NOMO-1 treated with dmso at 0.1 percent for 144 hours (cell line): ENCODE measurements at regions not wholly inside any gene's neighbourhood (a gene's known extent, or its start where the extent isn't known, plus 50 kb on each side); places are given as distances from the start of the nearest gene placed in this dataset.

Experiments used
- DNase-seq: peaks from one replicate; lab custom pipeline; 2025; ENCODE audit not compliant: unreplicated experiment; lab: John Stamatoyannopoulos, UW

DNA sequence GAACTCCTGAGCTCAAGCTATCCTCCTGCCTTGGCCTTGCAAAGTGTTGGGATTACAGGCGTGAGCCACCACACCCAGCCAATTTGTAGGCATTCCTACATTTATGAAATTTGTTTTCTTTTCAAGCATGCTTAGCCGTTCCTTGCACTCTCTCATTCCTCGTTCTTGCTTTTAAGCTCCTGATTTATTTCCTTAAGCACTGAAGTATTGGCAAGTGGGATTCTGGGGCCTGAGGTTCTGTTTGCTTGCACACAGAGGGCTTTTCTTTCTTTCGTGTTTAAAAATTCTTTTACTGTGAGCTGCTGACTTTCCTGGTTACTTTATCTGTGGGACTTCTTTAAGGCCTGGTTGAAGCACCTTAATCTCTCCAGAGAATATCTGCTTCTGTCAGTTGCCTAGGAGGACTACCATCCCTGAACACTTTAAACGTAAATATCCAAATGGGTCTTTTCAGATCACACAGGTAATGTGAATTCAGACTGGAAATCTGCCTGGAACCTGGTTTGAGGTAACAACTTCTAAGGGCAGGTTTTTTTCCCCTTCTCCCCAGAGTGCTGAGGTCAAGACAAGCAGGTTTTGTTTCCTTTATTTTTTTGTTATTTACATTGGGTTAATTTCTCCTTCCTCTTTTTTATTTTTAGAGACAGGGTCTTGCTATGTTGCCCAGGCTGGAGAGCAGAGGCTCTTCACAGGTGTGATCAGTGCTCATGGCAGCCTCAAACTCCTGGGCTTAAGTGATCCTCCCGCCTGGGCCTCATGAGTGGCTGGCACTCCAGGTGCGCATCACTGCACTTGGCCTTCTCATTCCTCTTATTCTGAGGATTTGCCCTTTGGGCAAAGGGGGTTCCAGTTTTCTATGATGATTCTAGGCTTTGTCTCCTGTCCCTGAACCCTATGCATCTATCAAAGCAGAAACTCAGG is 102.9 kb downstream of the PFKFB3 start:
- DNase-seq = no peak

DNA sequence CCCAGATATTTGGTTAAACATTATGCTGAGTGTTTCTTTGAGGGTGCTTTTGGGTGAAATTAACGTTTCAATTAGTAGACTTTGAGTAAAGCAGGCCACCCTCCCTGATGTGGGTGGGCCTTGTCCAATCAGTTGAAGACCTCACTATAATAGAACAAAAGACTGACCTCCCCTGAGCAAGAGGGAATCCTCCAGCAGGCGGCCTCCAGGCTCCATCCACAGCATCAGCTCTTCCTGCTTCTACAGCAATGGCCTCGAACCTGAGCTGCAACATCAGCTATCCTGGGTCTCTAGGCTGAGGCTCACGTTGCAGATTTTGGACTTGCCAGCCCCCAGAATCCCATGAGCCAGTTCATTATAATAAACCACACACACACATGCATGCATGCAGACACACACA is 104.2 kb downstream of the PFKFB3 start:
- no peak for DNase-seq

DNA sequence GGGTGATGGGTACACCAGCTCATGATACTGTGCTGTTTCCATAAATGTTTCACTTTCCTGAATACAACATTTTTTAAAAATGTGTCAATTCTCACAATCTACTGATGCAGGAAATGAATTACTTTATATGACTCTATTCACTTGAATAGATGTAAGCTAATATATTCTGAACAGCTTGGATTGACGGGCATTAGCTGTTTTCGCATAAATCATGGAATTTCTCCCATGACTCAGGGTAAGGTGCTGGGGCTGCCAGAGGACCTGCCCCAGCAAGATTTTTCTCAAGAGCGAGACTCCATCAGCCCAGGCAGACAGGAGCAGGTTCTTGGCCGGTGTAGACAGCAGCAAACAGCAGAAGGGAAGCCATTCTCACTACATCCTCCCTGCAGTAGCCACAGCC is 107.1 kb downstream of the PFKFB3 start:
- DNase-seq = no peak

DNA sequence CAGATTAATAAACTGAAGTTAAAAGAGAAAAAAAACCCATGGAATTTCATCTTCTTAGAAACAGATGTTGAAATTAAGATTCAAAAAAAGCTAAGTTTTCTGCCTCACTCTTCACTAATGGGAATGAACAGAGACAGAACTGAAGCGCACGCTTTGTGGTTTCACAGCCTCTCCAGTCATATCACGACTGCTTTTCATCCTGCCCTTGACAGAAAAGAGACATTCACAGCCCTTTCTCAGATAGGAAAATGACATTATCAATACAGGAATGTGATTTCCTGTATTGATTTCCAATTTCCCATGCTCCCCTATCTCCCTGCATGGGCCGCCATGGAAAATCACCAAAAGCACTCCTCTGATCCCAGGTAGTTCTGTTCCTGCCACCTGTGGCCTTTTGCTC is 108.2 kb downstream of the PFKFB3 start:
- no peak for DNase-seq

DNA sequence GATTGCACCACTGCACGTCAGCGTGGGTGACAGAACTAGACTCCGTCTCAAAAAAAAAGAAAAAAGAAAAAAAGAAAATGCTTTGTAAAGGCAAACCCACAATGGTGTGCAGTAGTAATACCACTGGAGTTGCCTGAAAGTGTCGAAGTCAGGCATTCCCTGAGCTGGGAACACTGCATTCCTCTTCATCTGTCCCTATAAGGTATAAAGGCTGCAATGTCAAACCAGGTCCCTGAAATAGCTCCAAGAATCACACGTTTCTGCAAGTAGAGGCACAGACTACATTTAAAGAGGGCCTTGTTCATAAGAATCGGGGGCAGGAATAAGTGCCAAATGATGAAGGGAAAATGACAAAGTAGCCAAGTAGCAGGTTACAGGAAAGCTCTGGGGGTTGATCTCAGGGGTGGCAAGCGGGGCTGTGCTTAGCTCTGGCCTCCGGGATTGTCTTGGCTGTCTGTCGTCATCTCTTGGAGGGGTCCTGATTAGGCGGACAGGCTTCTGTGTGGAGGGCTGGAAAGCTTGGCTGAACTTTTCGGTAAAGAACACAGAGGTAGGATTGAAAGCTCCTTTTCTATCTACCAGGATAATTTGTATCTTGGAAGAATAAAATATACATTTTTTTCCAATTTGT is 109.1 kb downstream of the PFKFB3 start:
- no peak for DNase-seq

DNA sequence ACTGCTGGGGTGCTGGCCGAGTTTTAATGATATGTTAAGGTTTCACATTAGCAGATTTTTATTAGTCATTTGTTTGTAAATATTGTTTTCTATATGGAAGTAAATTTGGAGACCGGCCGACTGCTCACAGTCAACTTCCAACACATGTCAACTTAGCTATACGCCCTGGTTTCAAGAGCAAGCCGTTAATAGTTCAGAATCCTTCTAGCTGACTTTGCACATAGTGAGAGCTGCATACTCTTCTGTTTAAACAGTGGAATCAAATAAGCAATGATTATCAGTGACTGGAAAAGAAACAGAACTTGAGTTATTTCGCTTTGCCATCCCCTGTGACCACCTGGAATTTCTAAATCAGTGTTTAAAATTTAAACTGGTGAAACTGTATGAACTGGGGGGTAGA is 109.9 kb downstream of the PFKFB3 start:
- no peak for DNase-seq

DNA sequence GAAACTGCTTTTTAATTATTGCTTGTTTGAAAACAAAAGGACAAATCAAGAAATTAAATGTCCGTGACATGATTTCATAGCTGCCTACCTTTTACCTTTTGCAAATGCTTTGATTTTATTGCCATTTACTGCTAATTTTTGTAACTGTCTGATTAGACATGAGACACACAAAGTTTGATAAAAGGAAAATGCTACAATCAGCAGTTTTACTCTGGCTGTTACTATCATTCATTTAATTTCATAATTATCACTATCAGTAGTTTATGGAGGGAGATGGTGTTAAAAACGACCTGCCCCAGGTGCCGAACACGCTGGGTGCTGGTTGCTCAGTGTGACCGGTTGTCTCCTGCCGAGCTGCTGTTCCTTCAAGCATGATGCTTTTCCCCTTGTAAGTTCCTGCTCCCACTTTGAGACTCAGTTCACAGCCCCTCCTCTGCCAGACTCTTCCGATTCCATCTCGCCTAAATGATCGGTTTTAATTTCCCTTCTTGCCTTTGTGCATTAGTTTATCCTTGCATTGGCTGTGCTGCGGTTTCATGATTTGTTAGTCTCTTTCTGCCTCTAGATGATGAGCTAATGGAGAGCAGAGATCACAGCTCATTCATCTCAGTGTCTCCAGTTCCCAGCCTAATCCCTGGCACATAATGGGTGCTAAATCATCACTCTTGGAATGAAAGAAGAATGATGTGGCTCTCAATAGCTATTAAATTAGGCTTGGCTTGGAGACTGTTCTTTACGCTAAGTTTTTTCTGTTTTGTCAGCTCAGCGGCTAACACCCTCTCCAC is 110.6 kb downstream of the PFKFB3 start:
- no peak for DNase-seq

DNA sequence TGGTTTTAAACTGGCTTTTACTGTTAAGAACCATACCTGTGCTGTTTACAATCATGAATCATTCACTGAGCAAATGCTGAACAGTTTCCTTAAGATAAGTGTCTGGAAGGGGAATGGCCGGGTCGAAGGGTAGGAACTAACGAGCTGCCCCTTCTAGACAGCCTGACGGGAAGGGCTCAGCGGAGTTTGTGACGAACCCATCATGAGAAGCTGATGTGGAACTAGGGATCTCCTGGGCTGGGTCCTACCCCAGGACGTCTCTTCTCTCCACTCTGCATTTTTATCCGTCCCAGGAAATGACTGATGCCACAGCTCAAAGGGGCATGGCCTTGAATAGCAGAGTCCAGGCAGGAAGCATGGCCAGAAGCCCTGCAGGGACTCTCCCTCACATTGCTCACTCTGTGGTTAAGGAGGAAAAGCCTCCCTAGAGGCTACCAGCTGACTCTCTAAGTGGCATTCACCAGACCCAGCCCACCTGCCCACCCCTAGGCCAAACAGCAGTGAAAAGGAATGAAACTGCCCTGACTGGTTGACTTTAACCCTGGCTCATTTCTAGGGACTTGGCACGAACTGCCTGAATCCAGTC is 112.0 kb downstream of the PFKFB3 start:
- no peak for DNase-seq

DNA sequence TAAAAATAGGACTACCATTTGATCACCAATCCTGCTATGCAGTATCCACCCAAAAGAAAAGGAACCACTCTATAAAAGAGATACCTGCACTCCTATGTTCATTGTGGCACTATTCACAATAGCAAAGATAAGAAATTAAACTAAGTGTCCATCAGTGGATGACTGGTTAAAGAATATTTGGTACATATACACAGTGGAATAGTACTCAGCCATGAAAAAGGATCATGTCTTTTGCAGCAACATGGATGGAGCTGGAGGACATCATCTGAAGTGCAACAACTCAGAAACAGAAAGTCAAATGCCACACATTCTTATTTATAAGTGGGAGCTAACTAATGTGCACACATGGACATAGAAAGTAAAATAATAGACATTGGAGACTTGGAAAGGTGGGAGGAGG is 116.4 kb downstream of the PFKFB3 start:
- no peak for DNase-seq

DNA sequence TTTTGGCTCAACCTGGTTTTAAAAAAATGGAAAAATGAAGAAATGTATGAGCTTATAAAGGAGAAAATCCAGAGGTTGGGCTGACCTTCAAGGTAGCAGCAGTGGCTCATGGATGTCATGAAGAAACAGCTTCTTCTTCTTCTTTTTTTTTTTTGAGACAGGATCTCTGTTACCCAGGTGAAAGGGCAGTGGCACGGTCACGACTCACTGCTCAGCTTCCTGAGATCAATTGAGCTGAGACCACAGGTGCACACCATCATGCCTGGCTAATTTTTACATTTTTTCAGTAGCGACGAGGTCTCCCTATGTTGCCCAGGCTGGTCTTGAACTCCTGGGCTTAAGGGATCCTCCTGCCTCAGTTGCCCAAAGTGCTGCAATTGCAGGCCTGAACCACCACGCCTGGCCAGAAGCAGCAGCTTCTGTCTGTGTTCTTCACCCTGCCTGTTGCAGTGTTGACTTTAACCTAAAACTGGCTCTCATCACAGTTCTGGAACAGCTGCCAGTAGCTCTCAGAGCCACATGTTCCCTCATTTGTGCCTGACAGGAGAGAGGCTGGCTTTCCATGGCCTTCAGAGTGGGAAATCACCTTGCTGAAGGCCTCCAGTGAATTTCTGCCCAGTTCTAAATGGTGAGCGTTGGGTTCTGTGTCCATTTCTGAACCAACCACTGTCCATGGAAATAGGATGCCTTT is 117.7 kb downstream of the PFKFB3 start:
- no peak for DNase-seq

DNA sequence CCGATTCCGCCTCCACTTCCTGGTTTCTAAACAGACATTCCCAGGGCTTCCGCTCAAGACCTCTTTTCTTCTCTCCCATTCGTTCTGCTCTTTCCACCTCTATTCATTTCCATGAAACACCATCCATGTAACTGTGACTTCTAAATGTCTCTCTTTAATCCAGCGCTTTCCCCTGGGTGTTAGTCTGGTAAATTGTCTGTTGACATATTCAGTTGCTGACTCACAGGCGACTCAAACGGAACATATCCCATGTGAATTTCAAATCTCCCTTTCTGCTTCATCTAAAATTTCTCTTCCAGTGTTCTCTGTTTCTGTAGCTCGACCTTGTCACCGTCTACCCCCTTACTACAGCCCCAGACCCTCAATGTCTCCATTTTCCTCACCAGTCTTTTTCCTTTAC is 119.1 kb downstream of the PFKFB3 start:
- no peak for DNase-seq

DNA sequence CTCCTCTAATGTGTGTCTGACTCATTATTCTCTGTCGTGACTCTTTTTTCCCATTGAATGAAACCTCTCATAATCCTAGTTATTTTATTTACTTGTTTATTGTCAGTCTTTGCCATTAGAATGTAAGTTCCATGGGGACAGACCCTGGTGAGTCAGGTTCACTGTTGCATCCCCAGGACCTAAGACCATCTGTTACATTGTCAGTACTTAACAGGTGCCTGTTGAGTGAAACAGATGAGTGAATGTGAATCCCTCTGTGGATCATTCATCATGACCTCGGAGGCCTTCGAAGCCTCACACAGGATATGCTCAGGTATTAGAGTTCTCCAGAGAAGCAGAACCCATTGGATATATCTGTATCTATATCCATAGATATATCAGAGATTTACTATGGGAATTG is 120.1 kb downstream of the PFKFB3 start:
- no peak for DNase-seq

DNA sequence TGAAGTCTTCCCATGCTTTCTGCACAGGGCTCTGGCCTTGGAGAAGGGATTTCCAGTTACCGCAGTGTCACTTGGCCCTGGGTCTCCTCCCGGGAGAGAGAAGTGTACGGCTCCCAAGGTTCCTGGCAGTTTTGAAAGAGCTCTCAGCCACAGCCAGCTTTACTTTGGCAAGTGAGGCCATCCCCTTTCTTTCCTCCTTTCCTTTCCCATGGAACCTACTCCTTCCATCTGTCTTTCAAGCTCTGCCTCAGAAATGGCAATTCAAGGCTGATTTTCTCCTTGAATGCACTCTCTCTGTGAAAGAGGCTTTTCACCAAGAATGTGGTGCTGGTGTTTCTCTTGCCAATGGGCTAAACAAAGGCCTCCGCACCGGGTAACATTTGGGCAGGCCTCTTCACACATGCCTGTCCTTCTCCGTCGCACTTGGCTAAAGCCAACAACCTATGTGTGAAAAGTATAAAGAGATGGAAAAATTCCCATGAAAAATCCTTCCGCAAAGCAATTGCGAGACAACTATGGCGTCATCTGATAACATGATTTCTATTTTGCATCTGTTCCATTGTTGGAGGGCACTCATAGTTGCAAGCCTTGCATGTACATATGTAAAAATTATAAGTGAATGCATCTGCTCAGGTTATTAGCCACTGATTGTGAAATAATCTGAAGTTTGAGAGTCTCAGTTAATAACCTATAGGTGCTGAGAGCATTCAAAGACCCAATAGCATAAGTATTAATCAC is 125.4 kb downstream of the PFKFB3 start:
- DNase-seq = no peak

DNA sequence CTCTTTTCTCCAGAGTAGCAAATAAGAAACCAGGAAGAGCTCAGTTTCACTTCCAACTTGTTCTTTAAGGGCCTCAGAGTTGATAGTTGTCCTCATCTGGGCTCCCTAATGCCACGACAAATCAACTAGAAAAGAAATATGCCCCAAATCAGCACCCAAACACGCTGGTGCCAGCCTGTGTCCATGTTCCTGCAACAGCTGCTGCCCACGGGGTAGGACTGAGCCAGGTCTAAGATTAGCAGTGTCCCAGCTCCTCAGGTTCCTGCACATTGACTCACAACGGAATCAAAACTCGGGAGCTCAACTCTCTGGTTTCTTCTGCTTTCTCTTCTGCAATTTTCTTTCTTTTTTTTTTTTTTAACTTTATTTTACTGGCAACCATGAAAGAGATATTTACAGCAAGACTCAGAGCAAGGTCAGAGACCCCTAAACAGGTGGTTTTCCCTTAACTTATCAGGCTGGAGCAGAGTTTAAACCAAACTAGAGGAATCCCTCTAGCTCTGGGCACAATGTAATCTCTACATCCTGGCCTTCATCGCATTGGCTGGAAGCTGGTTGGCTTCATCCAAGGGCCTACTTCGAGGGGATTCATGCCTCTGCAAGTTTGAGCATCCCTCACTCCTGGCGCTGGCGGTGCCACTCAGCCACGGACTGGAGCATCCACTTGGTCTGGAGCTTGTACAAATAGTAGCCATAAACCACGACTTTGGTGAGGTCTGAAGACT is 126.1 kb downstream of the PFKFB3 start:
- DNase-seq = peak; percentile 76

DNA sequence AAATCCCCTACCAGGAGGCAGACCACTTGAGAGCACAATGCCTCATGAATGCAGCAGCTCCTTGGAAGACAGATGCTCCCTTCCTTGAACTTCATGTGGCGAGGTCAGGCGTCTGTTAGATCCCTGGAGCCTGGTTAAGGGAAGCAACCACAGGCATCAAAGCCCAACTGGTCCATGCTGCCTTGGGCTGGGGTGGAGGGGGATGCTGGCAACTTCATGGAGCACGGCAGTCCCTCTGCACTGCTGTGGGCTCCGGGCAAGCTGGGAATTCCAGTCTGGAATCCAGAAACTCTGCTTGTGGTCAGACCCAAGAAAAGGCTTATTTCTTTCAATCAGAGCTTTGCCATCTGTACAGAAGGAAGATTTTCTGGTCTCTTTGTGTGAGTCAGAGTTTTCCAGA is 130.4 kb downstream of the PFKFB3 start:
- no peak for DNase-seq

DNA sequence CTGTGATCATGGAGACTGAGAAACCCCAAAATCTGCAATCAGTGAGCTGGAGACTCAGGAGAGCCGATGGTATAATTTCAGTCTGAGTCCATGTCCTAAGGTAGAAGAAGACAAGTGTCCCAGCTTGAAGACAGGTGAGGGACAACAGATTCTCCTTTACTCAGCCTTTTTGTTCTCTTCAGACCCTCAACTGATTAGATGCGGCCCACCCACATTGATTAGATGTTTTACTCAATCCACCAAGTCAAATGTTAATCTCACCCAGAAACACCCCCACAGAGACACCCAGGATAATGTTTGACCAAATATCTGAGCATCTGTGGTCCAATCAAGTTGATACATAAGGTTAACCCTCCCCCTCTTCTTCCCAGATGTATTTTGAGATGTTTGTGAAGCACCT is 131.2 kb downstream of the PFKFB3 start:
- no peak for DNase-seq

DNA sequence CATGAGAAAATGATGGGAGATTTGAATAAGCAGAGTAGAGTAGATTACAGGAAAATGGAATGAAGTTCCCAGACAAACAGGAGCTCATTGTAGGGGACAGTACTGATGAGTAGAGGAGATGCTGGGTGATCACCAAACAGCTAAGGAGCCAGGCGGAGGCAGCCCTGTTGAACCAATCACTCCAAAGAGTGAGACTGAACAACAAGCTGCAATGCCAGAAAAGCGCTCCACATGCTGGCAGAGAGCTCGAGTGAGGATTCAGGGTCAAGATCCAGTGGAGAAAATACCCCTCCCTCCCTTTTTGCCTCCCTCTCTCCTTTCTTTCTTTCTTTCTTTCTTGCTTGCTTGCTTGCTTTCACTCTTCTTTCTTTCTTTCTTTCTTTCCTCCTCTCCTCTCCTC is 133.3 kb downstream of the PFKFB3 start:
- DNase-seq = no peak

DNA sequence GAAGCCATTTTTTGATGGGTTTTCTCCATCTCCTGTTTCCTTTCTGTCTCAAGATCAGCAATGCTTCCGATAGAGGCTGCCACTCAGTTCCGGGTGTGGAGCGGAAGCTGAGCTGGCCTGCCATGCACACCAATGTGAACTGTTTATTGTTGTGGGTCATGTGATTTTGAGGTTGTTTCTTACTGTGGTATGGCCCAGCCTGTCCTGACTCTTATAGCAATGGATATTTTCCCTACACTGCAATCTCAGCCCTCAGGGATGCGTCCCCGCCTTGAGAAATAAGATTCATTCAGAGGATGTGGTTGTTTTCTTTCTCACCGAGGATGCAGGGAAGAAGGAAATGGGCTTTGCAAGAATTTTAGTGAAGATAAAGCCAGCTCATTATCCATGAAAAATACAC is 134.7 kb downstream of the PFKFB3 start:
- no peak for DNase-seq

DNA sequence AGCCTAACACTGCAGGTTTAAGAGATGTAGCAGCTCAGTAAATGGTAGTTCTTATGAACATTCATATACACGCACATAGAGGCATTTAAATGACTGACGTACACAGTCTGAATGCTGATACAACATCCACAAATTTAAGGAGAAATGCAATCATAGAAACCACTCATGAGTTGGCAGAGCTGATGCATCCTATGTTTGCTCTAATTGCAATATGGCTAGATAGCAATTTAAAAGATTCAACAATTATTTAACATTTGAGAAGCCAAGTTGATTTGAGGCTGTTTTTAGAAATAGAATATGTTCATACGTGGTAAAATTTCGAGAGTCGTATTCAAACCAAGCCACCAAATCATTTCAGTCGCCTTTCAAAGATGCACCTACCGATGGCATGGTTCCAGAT is 135.6 kb downstream of the PFKFB3 start:
- no peak for DNase-seq

DNA sequence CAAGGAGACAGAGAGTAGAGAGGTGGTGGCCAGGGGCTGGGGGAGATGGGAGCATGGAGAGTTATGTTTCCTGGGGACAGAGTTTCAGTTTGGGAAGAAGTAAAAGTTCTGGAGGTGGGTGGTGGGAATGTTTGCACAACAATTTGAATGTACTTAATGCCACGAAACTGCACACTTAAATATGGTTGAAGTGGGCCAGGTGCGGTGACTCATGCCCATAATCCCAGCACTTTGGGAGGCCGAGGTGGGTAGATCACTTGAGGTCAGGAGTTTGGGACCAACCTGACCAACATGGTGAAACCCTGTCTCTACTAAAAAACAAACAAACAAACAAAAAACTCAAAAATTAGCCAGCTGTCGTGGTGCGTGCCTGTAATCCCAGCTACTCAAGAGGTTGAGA is 137.2 kb downstream of the PFKFB3 start:
- DNase-seq = no peak
